AG10803 (cell line): ENCODE measurements at regions not wholly inside any gene's neighbourhood (a gene's known extent, or its start where the extent isn't known, plus 50 kb on each side); places are given as distances from the start of the nearest gene placed in this dataset.

ENCODE experiments used
- DNase-seq: peaks from one replicate; pipeline ENCODE4 v3.0.0; 2010; ENCODE audit warnings: low read depth
- H3K4me3 ChIP-seq: 2 replicates; pipeline ENCODE4 v1.5.1; 2011; ENCODE audit warnings: mild to moderate bottlenecking, low read length, control low read depth
- CTCF ChIP-seq: conservative IDR thresholded peaks from 2 replicates; pipeline ENCODE4 v1.5.1; 2011; ENCODE audit warnings: mild to moderate bottlenecking, low read length, control low read depth, inconsistent platforms

DNA sequence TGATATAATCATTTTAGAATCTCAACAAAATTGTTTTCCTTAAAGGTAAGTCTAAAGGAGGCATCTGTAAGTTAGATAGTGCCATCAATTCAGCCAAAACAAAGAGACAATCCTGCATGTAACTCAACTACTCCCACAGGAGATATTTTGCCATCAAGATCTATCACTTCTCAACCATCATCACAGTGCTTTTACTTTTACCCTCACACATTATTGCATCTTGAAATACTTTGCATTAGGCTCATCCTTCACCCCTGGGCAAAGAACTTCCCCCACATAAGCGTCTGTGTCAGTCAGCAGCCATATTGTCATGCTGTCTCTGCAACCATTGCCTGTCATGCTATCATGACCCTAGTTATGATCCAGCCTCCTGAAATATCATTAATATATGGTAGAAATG is 54.9 kb upstream of the NLGN1 start:
- no peak for TF ChIP-seq CTCF
- DNase-seq, result no peak
- no peak overlapping the region for H3K4me3 ChIP-seq

- H3K4me3 ChIP-seq, result no peak overlapping the region
- DNase-seq, result no peak
- no peak for TF ChIP-seq CTCF
Measured at GRCh38 chr3:173340626-173341025, 56.9 kb upstream of the NLGN1 start.

DNA sequence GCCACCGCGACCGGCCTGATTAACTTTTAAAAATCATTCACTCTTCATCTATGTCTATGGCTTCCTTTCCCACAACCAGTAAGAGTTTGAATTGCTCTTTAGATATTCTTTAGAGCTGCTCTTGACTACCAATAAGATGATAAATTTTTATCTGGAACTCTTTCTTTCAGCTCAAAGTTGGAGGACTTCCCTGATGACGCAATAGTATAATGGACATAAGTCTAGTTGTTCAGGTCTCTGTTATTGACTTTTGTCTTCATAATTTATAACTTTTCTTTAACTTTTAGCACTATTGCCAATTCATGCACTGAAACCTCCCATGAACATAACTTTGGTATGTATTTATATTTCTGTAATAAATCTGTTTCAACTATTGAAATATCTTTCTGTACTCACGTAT is 61.3 kb upstream of the NLGN1 start:
- no peak overlapping the region for H3K4me3 ChIP-seq
- DNase-seq, result no peak
- TF ChIP-seq CTCF, result no peak

DNA sequence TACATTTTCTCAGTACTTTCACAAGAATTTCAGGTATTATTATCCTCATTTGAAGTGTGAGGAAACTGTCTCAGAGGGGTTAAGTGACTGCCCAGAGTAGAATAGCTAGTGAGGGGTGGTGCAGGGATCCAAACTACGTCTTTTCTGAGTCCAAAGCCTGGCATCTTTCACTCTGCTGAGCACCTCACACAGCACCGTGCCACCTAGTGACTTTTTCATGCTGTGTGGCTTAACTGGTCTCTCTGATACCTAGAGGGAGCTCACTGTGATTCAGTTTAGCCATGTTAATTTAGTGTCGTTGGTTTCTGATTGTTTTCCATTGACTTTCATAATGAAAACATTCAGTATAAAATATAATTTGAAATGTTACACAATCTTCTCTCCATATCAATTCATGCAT is 91.4 kb upstream of the NLGN1 start:
- no peak for TF ChIP-seq CTCF
- no peak for DNase-seq
- no peak overlapping the region for H3K4me3 ChIP-seq

- H3K4me3 ChIP-seq, result no peak overlapping the region
- TF ChIP-seq CTCF, result no peak
- DNase-seq, result no peak
Measured at GRCh38 chr3:173304182-173304800, 93.3 kb upstream of the NLGN1 start.

GRCh38 chr3:173301647-173302046 is 95.9 kb upstream of the NLGN1 start:
- no peak for DNase-seq
- no peak for TF ChIP-seq CTCF
- no peak overlapping the region for H3K4me3 ChIP-seq

DNA sequence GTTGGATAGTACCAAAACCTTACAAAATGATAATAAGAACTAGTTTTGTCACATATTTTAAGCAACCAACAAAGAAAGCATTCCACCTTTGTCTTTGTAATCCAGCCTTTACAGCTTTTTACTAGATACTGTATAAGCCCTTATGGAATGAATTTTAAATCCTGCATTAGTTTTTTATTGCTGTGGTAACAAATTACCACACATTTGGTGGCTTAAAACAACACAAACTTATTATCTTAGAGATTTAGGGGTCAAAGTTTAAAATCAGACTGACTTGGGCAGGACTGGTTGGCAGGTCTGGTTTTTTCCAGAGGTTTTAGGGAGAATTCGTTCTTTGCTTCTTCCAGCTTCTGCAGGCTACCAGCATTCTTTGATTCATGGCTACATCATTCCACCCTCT is 108.5 kb upstream of the NLGN1 start:
- no peak for TF ChIP-seq CTCF
- DNase-seq, result no peak

More for the DNA sequence above, 108.5 kb upstream of the NLGN1 start:
- no peak overlapping the region for H3K4me3 ChIP-seq
